ENCODE measurements at regions not wholly inside any gene's neighbourhood (a gene's known extent, or its start where the extent isn't known, plus 50 kb on each side); places are given as distances from the start of the nearest gene placed in this dataset.

GRCh38 chr5:118015511-118015910 lies 972.8 kb downstream of the DTWD2 start:
- Histone ChIP-seq H3K36me3 (ENCODE audit: control insufficient read depth in 2 of 2, extremely low read depth in 1 of 2, insufficient read depth in 2 of 2, low read length in 2 of 2) (no peaks in the 10 kb centered on the region), H3K27me3 (ENCODE audit: control insufficient read depth in 2 of 2, insufficient read depth in 2 of 2, low read length in 2 of 2) (no peaks in the 10 kb centered on the region), H3K4me3 (replicated peaks in 1 of 3; ENCODE audit: insufficient read depth in 1 of 3, low read depth in 1 of 3, low read length in 3 of 3) (no peak overlapping the region), H3K4me2 (ENCODE audit: insufficient read depth, low read length) (no peak overlapping the region), H3K9me3 (replicated peaks; ENCODE audit: control insufficient read depth, insufficient read depth, low read length) (no peaks in the 10 kb centered on the region), H3K27ac (ENCODE audit: insufficient read depth, low read depth, low read length) (no peak overlapping the region), H2AFZ (ENCODE audit: low read depth, low read length) (no peak overlapping the region), H3K4me1 (ENCODE audit: control insufficient read depth, extremely low read depth, insufficient read depth, low read length) (no peaks in the 10 kb centered on the region), H4K20me1 (replicated peaks; ENCODE audit: control insufficient read depth, extremely low read depth, insufficient read depth, low read length) (no peaks in the 10 kb centered on the region), H3K9me1 (replicated peaks; ENCODE audit: control insufficient read depth, extremely low read depth, insufficient read depth, low read length) (no peaks in the 10 kb centered on the region), H3K79me2 (ENCODE audit: control insufficient read depth, insufficient read depth, low read length) (no peaks in the 10 kb centered on the region), H3K9ac (replicated peaks; ENCODE audit: extremely low read depth, insufficient read depth, low read length) (no peak overlapping the region)
- FAIRE-seq, result no peak
- BruUV-seq (replicated peaks), result no TSS peak
- no peak for TF ChIP-seq FOS (IDR thresholded peaks at IDR 0.05; ENCODE audit: borderline replicate concordance, insufficient read depth, low read length)
- no peak for TF ChIP-seq EZH2 (IDR thresholded peaks at IDR 0.05; ENCODE audit: borderline replicate concordance, low read depth, low read length, severe bottlenecking)
- TF ChIP-seq POLR2AphosphoS5 (IDR thresholded peaks at IDR 0.05; ENCODE audit: insufficient read depth, low read depth, low read length), result no peak
- no peak for TF ChIP-seq GATA2 (IDR thresholded peaks at IDR 0.05; ENCODE audit: insufficient read depth, insufficient read length, low read depth, low read length)
- TF ChIP-seq POLR2A (IDR thresholded peaks at IDR 0.05; ENCODE audit: low read depth, low read length), result no peak
- TF ChIP-seq CTCF (IDR thresholded peaks at IDR 0.05; ENCODE audit: extremely low read depth in 1 of 2, insufficient read depth in 1 of 2, low read depth in 1 of 2, low read length in 2 of 2), result no peak
- no peak for DNase-seq (ENCODE audit: low read depth, low spot score)
- ChIA-PET POLR2A (no interaction called here), CTCF (no interaction called here)
- intact Hi-C loops (cut with micrococcal nuclease) (no loop called here), dilution Hi-C loops (cut with MboI; ENCODE audit: extremely low pct_ligation_motif_present, low sequenced_read_pairs) (no loop called here)

GRCh38 chr5:118009741-118010297 lies 978.5 kb downstream of the DTWD2 start:
- no peaks in the 10 kb centered on the region for H4K20me1 ChIP-seq (replicated peaks; ENCODE audit: control insufficient read depth, extremely low read depth, insufficient read depth, low read length)
- POLR2A ChIA-PET, result no interaction called here
- no peak overlapping the region for H3K4me2 ChIP-seq (ENCODE audit: insufficient read depth, low read length)
- H3K9ac ChIP-seq (replicated peaks; ENCODE audit: extremely low read depth, insufficient read depth, low read length), result no peak overlapping the region
- TF ChIP-seq FOS (IDR thresholded peaks at IDR 0.05; ENCODE audit: borderline replicate concordance, insufficient read depth, low read length) (no peak), POLR2A (IDR thresholded peaks at IDR 0.05; ENCODE audit: low read depth, low read length) (no peak), MAX (IDR thresholded peaks at IDR 0.05; ENCODE audit: insufficient read depth, insufficient read length) (no peak), CTCF (IDR thresholded peaks at IDR 0.05; ENCODE audit: extremely low read depth in 1 of 2, insufficient read depth in 1 of 2, low read depth in 1 of 2, low read length in 2 of 2) (no peak), POLR2AphosphoS5 (IDR thresholded peaks at IDR 0.05; ENCODE audit: insufficient read depth, low read depth, low read length) (no peak), EZH2 (IDR thresholded peaks at IDR 0.05; ENCODE audit: borderline replicate concordance, low read depth, low read length, severe bottlenecking) (no peak), MYC (IDR thresholded peaks at IDR 0.05; ENCODE audit: low read depth, low read length) (no peak), JUN (IDR thresholded peaks at IDR 0.05; ENCODE audit: borderline replicate concordance, insufficient read depth, insufficient read length, low read depth) (no peak), GATA2 (IDR thresholded peaks at IDR 0.05; ENCODE audit: insufficient read depth, insufficient read length, low read depth, low read length) (no peak)
- H3K36me3 ChIP-seq (ENCODE audit: control insufficient read depth in 2 of 2, extremely low read depth in 1 of 2, insufficient read depth in 2 of 2, low read length in 2 of 2), result no peaks in the 10 kb centered on the region
- no peak overlapping the region for H2AFZ ChIP-seq (ENCODE audit: low read depth, low read length)
- no peaks in the 10 kb centered on the region for H3K79me2 ChIP-seq (ENCODE audit: control insufficient read depth, insufficient read depth, low read length)
- no peak for FAIRE-seq
- intact Hi-C loops (cut with micrococcal nuclease) (no loop called here), dilution Hi-C loops (cut with MboI; ENCODE audit: extremely low pct_ligation_motif_present, low sequenced_read_pairs) (no loop called here)
- H3K27ac ChIP-seq (ENCODE audit: insufficient read depth, low read depth, low read length), result no peak overlapping the region
- no peaks in the 10 kb centered on the region for H3K9me1 ChIP-seq (replicated peaks; ENCODE audit: control insufficient read depth, extremely low read depth, insufficient read depth, low read length)
- H3K9me3 ChIP-seq (replicated peaks; ENCODE audit: control insufficient read depth, insufficient read depth, low read length), result no peaks in the 10 kb centered on the region
- no peaks in the 10 kb centered on the region for H3K4me1 ChIP-seq (ENCODE audit: control insufficient read depth, extremely low read depth, insufficient read depth, low read length)
- CTCF ChIA-PET, result no interaction called here
- BruUV-seq (replicated peaks), result no TSS peak
- no peaks in the 10 kb centered on the region for H3K27me3 ChIP-seq (ENCODE audit: control insufficient read depth in 2 of 2, insufficient read depth in 2 of 2, low read length in 2 of 2)
- DNase-seq (ENCODE audit: low read depth, low spot score), result no peak
- H3K4me3 ChIP-seq (replicated peaks in 1 of 3; ENCODE audit: insufficient read depth in 1 of 3, low read depth in 1 of 3, low read length in 3 of 3), result no peak overlapping the region
